Transverse colon (tissue), 3 donors: ENCODE measurements at regions not wholly inside any gene's neighbourhood (a gene's known extent, or its start where the extent isn't known, plus 50 kb on each side); places are given as distances from the start of the nearest gene placed in this dataset.

ENCODE experiments used
- CTCF ChIP-seq, 5 experiments: fragments of 200-600 bp in 3 of 5; fragments of 450-650 bp in 2 of 5; sonication (generic) in 3 of 5; IDR thresholded peaks; 1 replicate in 2 of 5; 2 replicates in 3 of 5; pipeline ENCODE4 v1.5.1; 2016 to 2017; ENCODE audit warnings: antibody characterized with exemption in 5 of 5, inconsistent platforms in 3 of 5, mild to moderate bottlenecking in 2 of 5, moderate library complexity in 1 of 5
- POLR2A ChIP-seq: fragments of 450-650 bp; IDR thresholded peaks from one replicate; pipeline ENCODE4 v1.6.1; 2016; ENCODE audit warnings: antibody characterized with exemption, mild to moderate bottlenecking, moderate library complexity

GRCh38 chr10:31242902-31243301, 76.1 kb upstream of the ZEB1 start:
- TF ChIP-seq POLR2A (no peak), CTCF (IDR thresholded peaks at IDR 0.05) (no peak)
